Ectodermal cell (in vitro differentiated cells): ENCODE measurements at regions not wholly inside any gene's neighbourhood (a gene's known extent, or its start where the extent isn't known, plus 50 kb on each side); places are given as distances from the start of the nearest gene placed in this dataset.

Experiments
- H3K27ac ChIP-seq: 2 replicates; pipeline ENCODE4 v1.7.0; 2013; ENCODE audit warnings: mild to moderate bottlenecking, low read depth, low read length; ENCODE audit not compliant: insufficient read depth, poor library complexity, severe bottlenecking
- H3K27me3 ChIP-seq: 2 replicates; pipeline ENCODE4 v1.7.0; 2013; ENCODE audit warnings: mild to moderate bottlenecking, low read length; ENCODE audit not compliant: insufficient read depth, control insufficient read depth, poor library complexity, severe bottlenecking
- H3K36me3 ChIP-seq: one replicate; pipeline ENCODE4 v1.7.0; 2013; ENCODE audit warnings: low read length; ENCODE audit not compliant: control insufficient read depth, insufficient read depth
- H3K4me1 ChIP-seq: one replicate; pipeline ENCODE4 v1.7.0; 2013; ENCODE audit warnings: low read length; ENCODE audit not compliant: control insufficient read depth, insufficient read depth
- H3K4me3 ChIP-seq: 2 replicates; pipeline ENCODE4 v1.7.0; 2013; ENCODE audit warnings: low read depth, low read length, control low read depth; ENCODE audit not compliant: insufficient read depth
- H3K9me3 ChIP-seq: 2 replicates; pipeline ENCODE4 v1.7.0; 2013; ENCODE audit warnings: mild to moderate bottlenecking, low read length, moderate library complexity; ENCODE audit not compliant: control insufficient read depth
- WGBS, 2 experiments: methylation state at CpG; one replicate each; pipeline ENCODE4 v1.1.7; 2013; ENCODE audit warnings: missing lambda C conversion rate in 2 of 2; 5-methylcytosine and 5-hydroxymethylcytosine counted together

- Histone ChIP-seq H3K27ac (no peak overlapping the region), H3K36me3 (no peaks in the 10 kb centered on the region), H3K27me3 (no peaks in the 10 kb centered on the region), H3K9me3 (no peaks in the 10 kb centered on the region), H3K4me1 (no peaks in the 10 kb centered on the region), H3K4me3 (no peak overlapping the region)
Measured at GRCh38 chr6:121020656-121021055, 313.6 kb downstream of the TBC1D32 start.

- H3K36me3 ChIP-seq: no peaks in the 10 kb centered on the region
- no peaks in the 10 kb centered on the region for H3K9me3 ChIP-seq
- H3K27ac ChIP-seq: no peak overlapping the region
- H3K27me3 ChIP-seq: no peaks in the 10 kb centered on the region
- H3K4me3 ChIP-seq: no peak overlapping the region
- H3K4me1 ChIP-seq: no peaks in the 10 kb centered on the region
Measured at GRCh38 chr6:121008553-121008952, 325.7 kb downstream of the TBC1D32 start.

- Histone ChIP-seq H3K27me3 (no peaks in the 10 kb centered on the region), H3K36me3 (no peaks in the 10 kb centered on the region), H3K4me1 (no peaks in the 10 kb centered on the region), H3K4me3 (no peak overlapping the region), H3K27ac (no peak overlapping the region), H3K9me3 (peaks cover 2% of the 10 kb centered on the region)
- 86 to 90% methylated on average over 2 of the region's 2 CpGs for WGBS, 2 experiments
Measured at GRCh38 chr6:121006024-121006423, 328.3 kb downstream of the TBC1D32 start.

- no peaks in the 10 kb centered on the region for H3K36me3 ChIP-seq
- H3K27ac ChIP-seq: no peak overlapping the region
- no peaks in the 10 kb centered on the region for H3K27me3 ChIP-seq
- peaks cover 2% of the 10 kb centered on the region for H3K9me3 ChIP-seq
- H3K4me1 ChIP-seq: no peaks in the 10 kb centered on the region
- 84 to 88% methylated on average over 5 of the region's 5 CpGs for WGBS, 2 experiments
- H3K4me3 ChIP-seq: no peak overlapping the region
Measured at GRCh38 chr6:121000381-121000780, 333.9 kb downstream of the TBC1D32 start.

- Histone ChIP-seq H3K36me3 (no peaks in the 10 kb centered on the region), H3K27ac (no peak overlapping the region), H3K9me3 (no peaks in the 10 kb centered on the region), H3K27me3 (no peaks in the 10 kb centered on the region), H3K4me1 (no peaks in the 10 kb centered on the region), H3K4me3 (no peak overlapping the region)
- WGBS, 2 experiments: 73 to 74% methylated on average over 5 of the region's 5 CpGs
Measured at GRCh38 chr6:120996340-120996739, 337.9 kb downstream of the TBC1D32 start.

GRCh38 chr6:120994573-120994967, 339.7 kb downstream of the TBC1D32 start:
- 92 to 96% methylated on average over 4 of the region's 4 CpGs for WGBS, 2 experiments
- no peaks in the 10 kb centered on the region for H3K27me3 ChIP-seq
- H3K4me3 ChIP-seq: no peak overlapping the region
- H3K36me3 ChIP-seq: no peaks in the 10 kb centered on the region
- no peak overlapping the region for H3K27ac ChIP-seq
- H3K9me3 ChIP-seq: no peaks in the 10 kb centered on the region
- H3K4me1 ChIP-seq: no peaks in the 10 kb centered on the region

- WGBS, 2 experiments: 100% methylated on average over 2 of the region's 2 CpGs
- Histone ChIP-seq H3K4me3 (no peak overlapping the region), H3K27ac (no peak overlapping the region), H3K36me3 (no peaks in the 10 kb centered on the region), H3K9me3 (no peaks in the 10 kb centered on the region), H3K4me1 (no peaks in the 10 kb centered on the region), H3K27me3 (no peaks in the 10 kb centered on the region)
Measured at GRCh38 chr6:120993929-120994572, 340.2 kb downstream of the TBC1D32 start.

GRCh38 chr6:120992257-120992656, 342.0 kb downstream of the TBC1D32 start:
- Histone ChIP-seq H3K4me3 (no peak overlapping the region), H3K27ac (no peak overlapping the region), H3K36me3 (no peaks in the 10 kb centered on the region), H3K9me3 (no peaks in the 10 kb centered on the region), H3K27me3 (no peaks in the 10 kb centered on the region), H3K4me1 (no peaks in the 10 kb centered on the region)

- no peaks in the 10 kb centered on the region for H3K9me3 ChIP-seq
- no peaks in the 10 kb centered on the region for H3K36me3 ChIP-seq
- H3K27ac ChIP-seq: no peak overlapping the region
- no peaks in the 10 kb centered on the region for H3K4me1 ChIP-seq
- no peaks in the 10 kb centered on the region for H3K27me3 ChIP-seq
- WGBS, 2 experiments: 91 to 96% methylated on average over 5 of the region's 5 CpGs
- H3K4me3 ChIP-seq: no peak overlapping the region
Measured at GRCh38 chr6:120990866-120991265, 343.4 kb downstream of the TBC1D32 start.

GRCh38 chr6:120981835-120982234, 352.4 kb downstream of the TBC1D32 start:
- H3K4me3 ChIP-seq: no peak overlapping the region
- H3K27ac ChIP-seq: no peak overlapping the region
- H3K36me3 ChIP-seq: no peaks in the 10 kb centered on the region
- H3K27me3 ChIP-seq: no peaks in the 10 kb centered on the region
- no peaks in the 10 kb centered on the region for H3K4me1 ChIP-seq
- no peaks in the 10 kb centered on the region for H3K9me3 ChIP-seq

GRCh38 chr6:120966321-120966720, 368.0 kb downstream of the TBC1D32 start:
- no peaks in the 10 kb centered on the region for H3K9me3 ChIP-seq
- no peaks in the 10 kb centered on the region for H3K4me1 ChIP-seq
- no peaks in the 10 kb centered on the region for H3K27me3 ChIP-seq
- no peak overlapping the region for H3K4me3 ChIP-seq
- no peaks in the 10 kb centered on the region for H3K36me3 ChIP-seq
- H3K27ac ChIP-seq: no peak overlapping the region
